H1 (cell line): ENCODE measurements at regions not wholly inside any gene's neighbourhood (a gene's known extent, or its start where the extent isn't known, plus 50 kb on each side); places are given as distances from the start of the nearest gene placed in this dataset.

Experiments used
- CTCF ChIA-PET: fragments of 300-600 bp; sonication (Branson Sonifier 250); formaldehyde crosslinking; loops from one replicate; lab custom pipeline; 2021; ENCODE audit not compliant: partially characterized antibody; lab: Charles Lee
- POLR2A ChIA-PET: fragments of 300-600 bp; sonication (Branson Sonifier 250); formaldehyde crosslinking; loops from one replicate; lab custom pipeline; 2021; ENCODE audit warnings: inconsistent platforms; ENCODE audit not compliant: partially characterized antibody; lab: Charles Lee
- DNase-seq, 2 experiments: peaks; one replicate each; pipeline versions ENCODE4 v3.0.0 to v3.0.0-alpha.2; 2010 to 2022; ENCODE audit warnings: low spot score in 2 of 2, low read depth in 1 of 2, mixed read lengths in 1 of 2
- FAIRE-seq: peaks from 2 replicates; lab custom pipeline; 2011; peaks lifted over from hg19 to GRCh38; lab: Jason Lieb, UNC
- H2AFZ ChIP-seq: 2 replicates; pipeline ENCODE4 v1.8.1; 2012; ENCODE audit warnings: low read length, inconsistent platforms
- H2AK5ac ChIP-seq: 2 replicates; pipeline ENCODE4 v1.6.1; 2013; ENCODE audit warnings: low read depth, low read length
- H2BK120ac ChIP-seq: replicated peaks from 2 replicates; pipeline ENCODE3; 2013; ENCODE audit warnings: low read depth, low read length, inconsistent platforms
- H2BK12ac ChIP-seq: 2 replicates; pipeline ENCODE4 v1.6.1; 2013; ENCODE audit warnings: low read depth, low read length
- H2BK15ac ChIP-seq: 2 replicates; pipeline ENCODE4 v1.6.1; 2013; ENCODE audit warnings: low read length
- H2BK20ac ChIP-seq: 2 replicates; pipeline ENCODE4 v1.6.1; 2013; ENCODE audit warnings: low read length
- H2BK5ac ChIP-seq: 2 replicates; pipeline ENCODE4 v1.6.1; 2013; ENCODE audit warnings: low read depth, low read length
- H3K14ac ChIP-seq: 2 replicates; pipeline ENCODE4 v1.6.1; 2013; ENCODE audit warnings: inconsistent platforms; ENCODE audit not compliant: insufficient read length
- H3K18ac ChIP-seq: 2 replicates; pipeline ENCODE4 v1.6.1; 2013; ENCODE audit warnings: low read length; ENCODE audit errors: extremely low read depth
- H3K23ac ChIP-seq: 2 replicates; pipeline ENCODE4 v1.6.1; 2013; ENCODE audit warnings: inconsistent platforms; ENCODE audit not compliant: insufficient read length
- H3K23me2 ChIP-seq: 2 replicates; pipeline ENCODE4 v1.6.1; 2013; ENCODE audit warnings: low read depth, low read length
- H3K27ac ChIP-seq: 2 replicates; pipeline ENCODE4 v1.6.1; 2011; ENCODE audit warnings: low read depth, low read length, inconsistent platforms
- H3K27me3 ChIP-seq, 4 experiments: replicated peaks in 1 of 4; 1 replicate in 1 of 4; 2 replicates in 3 of 4; pipeline versions ENCODE4 v1.6.1 to v1.8.1; 2011 to 2013; ENCODE audit warnings: low read length in 3 of 4, mild to moderate bottlenecking in 3 of 4, inconsistent platforms in 2 of 4, mixed read lengths in 2 of 4, moderate library complexity in 1 of 4; ENCODE audit not compliant: control insufficient read depth in 3 of 4, insufficient read depth in 3 of 4; ENCODE audit errors: extremely low read depth in 1 of 4
- H3K36me3 ChIP-seq, 4 experiments: 2 replicates each; pipeline versions ENCODE4 v1.6.1 to v1.8.1; 2011 to 2013; ENCODE audit warnings: mild to moderate bottlenecking in 4 of 4, low read length in 3 of 4, moderate library complexity in 2 of 4, control low read depth in 1 of 4, inconsistent platforms in 1 of 4; ENCODE audit not compliant: insufficient read depth in 4 of 4, control insufficient read depth in 2 of 4
- H3K4ac ChIP-seq: replicated peaks from 2 replicates; pipeline ENCODE3; 2013; ENCODE audit warnings: low read length, low read depth, mixed read lengths, inconsistent platforms; ENCODE audit not compliant: insufficient read length
- H3K4me1 ChIP-seq, 4 experiments: replicated peaks in 1 of 4; 1 replicate in 1 of 4; 2 replicates in 3 of 4; pipeline versions ENCODE4 v1.6.1 to v1.8.1; 2011 to 2013; ENCODE audit warnings: low read length in 3 of 4, inconsistent platforms in 2 of 4, mixed read lengths in 1 of 4; ENCODE audit not compliant: insufficient read depth in 4 of 4, control insufficient read depth in 3 of 4
- H3K4me2 ChIP-seq, 2 experiments: 2 replicates each; pipeline versions ENCODE4 v1.6.1 to v1.8.1; 2011 to 2013; ENCODE audit warnings: low read depth in 2 of 2, low read length in 2 of 2, control low read depth in 1 of 2, inconsistent platforms in 1 of 2, mild to moderate bottlenecking in 1 of 2; ENCODE audit not compliant: insufficient read depth in 1 of 2
- H3K4me3 ChIP-seq, 4 experiments: fragments of 200-600, 300-600 bp in 1 of 4; sonication (generic), shearing (Covaris generic), sonication (Bioruptor Twin) in 1 of 4; 2 replicates each; pipeline versions ENCODE4 v1.5.1 to v1.8.1; 2011 to 2016; ENCODE audit warnings: low read length in 4 of 4, low read depth in 3 of 4, control low read depth in 2 of 4, inconsistent platforms in 2 of 4, mild to moderate bottlenecking in 2 of 4, mixed read lengths in 1 of 4, moderate library complexity in 1 of 4; ENCODE audit not compliant: insufficient read depth in 2 of 4; ENCODE audit errors: extremely low read depth in 1 of 4
- H3K56ac ChIP-seq: replicated peaks from 2 replicates; pipeline ENCODE3; 2013; ENCODE audit warnings: low read depth, mild to moderate bottlenecking, mixed read lengths, low read length, inconsistent platforms; ENCODE audit not compliant: insufficient read length
- H3K79me1 ChIP-seq: 2 replicates; pipeline ENCODE4 v1.6.1; 2013; ENCODE audit warnings: low read depth, low read length, control low read depth
- H3K79me2 ChIP-seq, 2 experiments: 2 replicates each; pipeline versions ENCODE4 v1.6.1 to v1.8.1; 2012 to 2013; ENCODE audit warnings: low read length in 2 of 2, mild to moderate bottlenecking in 2 of 2, inconsistent platforms in 1 of 2; ENCODE audit not compliant: insufficient read depth in 2 of 2, control insufficient read depth in 1 of 2
- H3K9ac ChIP-seq, 4 experiments: replicated peaks in 1 of 4; 1 replicate in 1 of 4; 2 replicates in 3 of 4; pipeline versions ENCODE4 v1.6.1 to v1.8.1; 2011 to 2013; ENCODE audit warnings: low read depth in 3 of 4, low read length in 3 of 4, control low read depth in 2 of 4, mild to moderate bottlenecking in 2 of 4, moderate library complexity in 2 of 4, inconsistent platforms in 1 of 4; ENCODE audit errors: extremely low read depth in 1 of 4
- H3K9me3 ChIP-seq, 2 experiments: 2 replicates each; pipeline versions ENCODE4 v1.6.1 to v1.8.1; 2012 to 2013; ENCODE audit warnings: mild to moderate bottlenecking in 2 of 2, moderate library complexity in 2 of 2, control low read depth in 1 of 2, inconsistent platforms in 1 of 2, low read depth in 1 of 2, low read length in 1 of 2, mixed read lengths in 1 of 2; ENCODE audit not compliant: insufficient read depth in 2 of 2
- H4K20me1 ChIP-seq, 2 experiments: replicated peaks in 1 of 2; 2 replicates each; pipeline versions ENCODE3 to v1.8.1; 2011 to 2013; ENCODE audit warnings: inconsistent platforms in 2 of 2, low read length in 2 of 2, mild to moderate bottlenecking in 1 of 2; ENCODE audit not compliant: insufficient read depth in 2 of 2, control insufficient read depth in 1 of 2
- H4K5ac ChIP-seq: 2 replicates; pipeline ENCODE4 v1.6.1; 2013; ENCODE audit warnings: low read length, low read depth, mixed read lengths, inconsistent platforms; ENCODE audit not compliant: insufficient read length
- H4K8ac ChIP-seq: 2 replicates; pipeline ENCODE4 v1.8.0; 2013; ENCODE audit warnings: mild to moderate bottlenecking, moderate library complexity, low read length, inconsistent platforms; ENCODE audit not compliant: insufficient read depth; ENCODE audit errors: extremely low read depth
- H4K91ac ChIP-seq: replicated peaks from 2 replicates; pipeline ENCODE3; 2013; ENCODE audit warnings: low read length, mixed read lengths, inconsistent platforms; ENCODE audit not compliant: insufficient read length
- ATF3 ChIP-seq: IDR thresholded peaks from 2 replicates; pipeline ENCODE4 v1.6.1; 2011; ENCODE audit warnings: low read depth, mild to moderate bottlenecking, low read length; ENCODE audit not compliant: insufficient read depth
- CHD2 ChIP-seq: IDR thresholded peaks from 2 replicates; pipeline ENCODE4 v1.6.1; 2012; ENCODE audit warnings: low read length, improper control_type of control experiment
- WGBS, 2 experiments: shearing (Covaris generic) in 1 of 2; methylation state at CpG; one replicate each; pipeline versions ENCODE4 v1.1.6 to v1.1.7; 2013 to 2015; ENCODE audit warnings: low lambda C conversion rate in 2 of 2, mixed read lengths in 2 of 2, inconsistent platforms in 1 of 2, low coverage in 1 of 2, missing lambda C conversion rate in 1 of 2; ENCODE audit not compliant: insufficient replicate concordance in 2 of 2, insufficient coverage in 1 of 2, insufficient read length in 1 of 2; ENCODE audit errors: extremely low coverage in 1 of 2, missing lambda C conversion rate in 1 of 2; 5-methylcytosine and 5-hydroxymethylcytosine counted together

- Histone ChIP-seq H3K36me3 (no peaks in the 10 kb centered on the region), H2AK5ac (no peak overlapping the region), H2BK120ac (no peak overlapping the region), H3K4me1 (peaks cover 0 to 2% (median under 1%) of the 10 kb centered on the region in 4 experiments; a peak in 3 of 7 replicates), H4K91ac (no peak overlapping the region), H3K4ac (no peak overlapping the region), H3K56ac (no peak overlapping the region), H3K14ac (no peak overlapping the region), H3K9me3 (no peaks in the 10 kb centered on the region), H3K4me3 (no peak overlapping the region), H4K8ac (no peak overlapping the region), H3K23ac (no peak overlapping the region), H3K27ac (no peak overlapping the region), H3K27me3 (no peaks in the 10 kb centered on the region), H2BK5ac (no peak overlapping the region), H3K9ac (no peak overlapping the region), H2BK15ac (no peak overlapping the region), H3K79me2 (no peaks in the 10 kb centered on the region), H3K4me2 (no peak overlapping the region), H4K20me1 (no peaks in the 10 kb centered on the region), H2BK20ac (no peak overlapping the region), H4K5ac (no peak overlapping the region), H3K18ac (no peak overlapping the region), H3K79me1 (no peaks in the 10 kb centered on the region), H2AFZ (no peak overlapping the region), H2BK12ac (no peak overlapping the region), H3K23me2 (no peaks in the 10 kb centered on the region)
- 83 to 100% methylated on average over 1 to 2 of the region's 2 CpGs for WGBS, 2 experiments
- ChIA-PET POLR2A (interaction anchor here (0.9 kb wide), 1 partner anchor 152 kb away, joined by 3 read pairs; the partner anchor contains the start of gene SFRP4), CTCF (interaction anchor here (0.6 to 2.1 kb wide), 8 partner anchors 8 to 277 kb away, joined by 3 to 9 read pairs (median 3); partner anchors contain the start of gene SFRP4)
- FAIRE-seq: no peak
- no peak for DNase-seq
- no peak for TF ChIP-seq CHD2
- no peak for TF ChIP-seq ATF3
Measured at GRCh38 chr7:38068461-38068860, 109.6 kb upstream of the STARD3NL start.
